Adrenal gland (tissue), 5 donors: ENCODE measurements at regions not wholly inside any gene's neighbourhood (a gene's known extent, or its start where the extent isn't known, plus 50 kb on each side); places are given as distances from the start of the nearest gene placed in this dataset.

ENCODE experiments used
- POLR2A ChIP-seq, 2 donors: fragments of 450-650 bp; IDR thresholded peaks; one replicate each; pipeline ENCODE4 v1.6.1; 2017; ENCODE audit warnings: antibody characterized with exemption in 2 of 2, mild to moderate bottlenecking in 2 of 2, moderate library complexity in 1 of 2
- TF ChIP-seq, protein P1 (sequence below), 6 experiments: fragments of 450-650 bp in 4 of 6; fragments of 200-600 bp in 2 of 6; sonication (generic) in 1 of 6; IDR thresholded peaks; 1 replicate in 5 of 6; 2 replicates in 1 of 6; pipeline versions ENCODE4 v1.5.1 to v1.8.0; 2016 to 2021; ENCODE audit warnings: antibody characterized with exemption in 6 of 6, mild to moderate bottlenecking in 2 of 6, moderate library complexity in 1 of 6
- donor health status: DM: no; HTN: no; CAD: no.

DNA sequence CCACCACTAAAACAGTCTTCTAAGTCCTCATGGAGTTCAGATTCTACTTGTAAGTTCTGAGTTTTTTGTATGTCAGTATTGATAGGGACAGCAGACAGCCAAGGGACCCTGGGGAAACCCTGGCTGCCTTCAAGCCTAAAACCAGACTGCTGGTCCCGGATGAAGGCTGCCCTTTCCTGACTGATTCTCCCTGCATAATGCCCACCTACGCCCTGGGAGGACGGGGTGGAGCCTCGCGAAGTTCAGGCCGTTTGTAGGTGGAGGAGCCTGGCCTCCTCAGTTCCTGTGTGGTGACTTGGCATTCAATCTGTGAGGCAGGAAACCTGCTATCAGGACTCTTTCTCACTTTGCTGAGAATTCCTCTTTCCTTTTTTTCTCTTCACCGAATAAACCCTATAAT lies 120.3 kb upstream of the LGSN start:
- TF ChIP-seq, protein P1, sequence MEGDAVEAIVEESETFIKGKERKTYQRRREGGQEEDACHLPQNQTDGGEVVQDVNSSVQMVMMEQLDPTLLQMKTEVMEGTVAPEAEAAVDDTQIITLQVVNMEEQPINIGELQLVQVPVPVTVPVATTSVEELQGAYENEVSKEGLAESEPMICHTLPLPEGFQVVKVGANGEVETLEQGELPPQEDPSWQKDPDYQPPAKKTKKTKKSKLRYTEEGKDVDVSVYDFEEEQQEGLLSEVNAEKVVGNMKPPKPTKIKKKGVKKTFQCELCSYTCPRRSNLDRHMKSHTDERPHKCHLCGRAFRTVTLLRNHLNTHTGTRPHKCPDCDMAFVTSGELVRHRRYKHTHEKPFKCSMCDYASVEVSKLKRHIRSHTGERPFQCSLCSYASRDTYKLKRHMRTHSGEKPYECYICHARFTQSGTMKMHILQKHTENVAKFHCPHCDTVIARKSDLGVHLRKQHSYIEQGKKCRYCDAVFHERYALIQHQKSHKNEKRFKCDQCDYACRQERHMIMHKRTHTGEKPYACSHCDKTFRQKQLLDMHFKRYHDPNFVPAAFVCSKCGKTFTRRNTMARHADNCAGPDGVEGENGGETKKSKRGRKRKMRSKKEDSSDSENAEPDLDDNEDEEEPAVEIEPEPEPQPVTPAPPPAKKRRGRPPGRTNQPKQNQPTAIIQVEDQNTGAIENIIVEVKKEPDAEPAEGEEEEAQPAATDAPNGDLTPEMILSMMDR (IDR thresholded peaks at IDR 0.05), result no peak
- TF ChIP-seq POLR2A (IDR thresholded peaks at IDR 0.05), result no peak
